ENCODE measurements at regions not wholly inside any gene's neighbourhood (a gene's known extent, or its start where the extent isn't known, plus 50 kb on each side); places are given as distances from the start of the nearest gene placed in this dataset.

- no peak overlapping the region for H3K4me3 ChIP-seq (ENCODE audit: low read depth, low read length)
- no peak for TF ChIP-seq CTCF (IDR thresholded peaks at IDR 0.05; ENCODE audit: borderline replicate concordance, insufficient read depth, low read depth, low read length)
Observed at GRCh38 chr18:78689606-78690005, 290.0 kb upstream of the SALL3 start.

GRCh38 chr18:78692105-78692504, 287.5 kb upstream of the SALL3 start:
- TF ChIP-seq CTCF (IDR thresholded peaks at IDR 0.05; ENCODE audit: borderline replicate concordance, insufficient read depth, low read depth, low read length) = no peak
- no peak overlapping the region for H3K4me3 ChIP-seq (ENCODE audit: low read depth, low read length)

GRCh38 chr18:78693429-78693828, 286.2 kb upstream of the SALL3 start:
- TF ChIP-seq CTCF (IDR thresholded peaks at IDR 0.05; ENCODE audit: borderline replicate concordance, insufficient read depth, low read depth, low read length) = no peak

GRCh38 chr18:78696698-78697435, 282.8 kb upstream of the SALL3 start:
- no peak overlapping the region for H3K4me3 ChIP-seq (ENCODE audit: low read depth, low read length)
- no peak for TF ChIP-seq CTCF (IDR thresholded peaks at IDR 0.05; ENCODE audit: borderline replicate concordance, insufficient read depth, low read depth, low read length)

More at GRCh38 chr18:78693429-78693828, 286.2 kb upstream of the SALL3 start:
- H3K4me3 ChIP-seq (ENCODE audit: low read depth, low read length) = no peak overlapping the region

GRCh38 chr18:78697446-78697845, 282.2 kb upstream of the SALL3 start:
- no peak overlapping the region for H3K4me3 ChIP-seq (ENCODE audit: low read depth, low read length)
- no peak for TF ChIP-seq CTCF (IDR thresholded peaks at IDR 0.05; ENCODE audit: borderline replicate concordance, insufficient read depth, low read depth, low read length)

- TF ChIP-seq CTCF (IDR thresholded peaks at IDR 0.05; ENCODE audit: borderline replicate concordance, insufficient read depth, low read depth, low read length) = no peak
- no peak overlapping the region for H3K4me3 ChIP-seq (ENCODE audit: low read depth, low read length)
Observed at GRCh38 chr18:78698914-78699313, 280.7 kb upstream of the SALL3 start.

- H3K4me3 ChIP-seq (ENCODE audit: low read depth, low read length) = no peak overlapping the region
- no peak for TF ChIP-seq CTCF (IDR thresholded peaks at IDR 0.05; ENCODE audit: borderline replicate concordance, insufficient read depth, low read depth, low read length)
Observed at GRCh38 chr18:78699499-78699898, 280.1 kb upstream of the SALL3 start.
